ENCODE measurements at regions not wholly inside any gene's neighbourhood (a gene's known extent, or its start where the extent isn't known, plus 50 kb on each side); places are given as distances from the start of the nearest gene placed in this dataset.

DNA sequence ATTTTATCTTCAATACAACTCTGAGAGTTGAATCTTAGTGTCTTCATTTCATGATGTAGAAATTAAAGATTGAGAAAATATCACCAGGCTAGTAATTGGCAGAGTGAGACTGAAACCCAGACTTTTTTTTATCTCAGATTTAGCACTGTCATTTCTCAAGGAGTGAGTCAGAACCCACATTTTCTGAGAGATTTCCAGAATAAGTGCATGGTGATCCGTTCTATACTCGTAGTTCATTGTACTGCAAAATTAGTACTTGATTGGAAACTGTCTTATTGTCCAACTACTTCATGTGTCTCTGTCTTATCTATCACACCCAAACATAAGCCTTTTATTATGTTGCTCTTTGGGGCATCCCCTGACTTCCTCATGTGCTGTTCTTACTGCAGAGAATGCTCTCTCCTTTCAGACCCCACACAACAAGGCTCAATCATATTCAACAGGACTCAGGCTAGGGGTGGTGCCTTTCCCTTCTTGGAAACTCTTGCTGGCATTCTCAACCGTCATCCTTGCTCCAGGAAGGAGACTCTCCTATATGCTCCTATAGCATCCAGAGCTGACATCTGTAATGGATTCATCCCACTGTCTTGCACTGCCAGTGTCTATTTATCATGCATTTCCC lies 76.7 kb upstream of the BLID start:
- no peak for DNase-seq (ENCODE audit: low read depth, low spot score)
- H3K27ac ChIP-seq = no peak overlapping the region
- H3K9me3 ChIP-seq (ENCODE audit: low read depth, low read length) = no peaks in the 10 kb centered on the region
- no peaks in the 10 kb centered on the region for H3K36me3 ChIP-seq (ENCODE audit: insufficient read depth, low read length)
- H3K4me3 ChIP-seq = no peak overlapping the region
- no peak overlapping the region for H3K9ac ChIP-seq (ENCODE audit: insufficient read length)
- TF ChIP-seq EZH2 (IDR thresholded peaks at IDR 0.05) = no peak
- TF ChIP-seq FOXP2 (optimal IDR thresholded peaks at IDR 0.05; ENCODE audit: control extremely low read depth, extremely low read length, insufficient read depth) = no peak
- no peak for TF ChIP-seq POLR2AphosphoS5 (IDR thresholded peaks at IDR 0.05; ENCODE audit: borderline replicate concordance, low read depth, low read length)

DNA sequence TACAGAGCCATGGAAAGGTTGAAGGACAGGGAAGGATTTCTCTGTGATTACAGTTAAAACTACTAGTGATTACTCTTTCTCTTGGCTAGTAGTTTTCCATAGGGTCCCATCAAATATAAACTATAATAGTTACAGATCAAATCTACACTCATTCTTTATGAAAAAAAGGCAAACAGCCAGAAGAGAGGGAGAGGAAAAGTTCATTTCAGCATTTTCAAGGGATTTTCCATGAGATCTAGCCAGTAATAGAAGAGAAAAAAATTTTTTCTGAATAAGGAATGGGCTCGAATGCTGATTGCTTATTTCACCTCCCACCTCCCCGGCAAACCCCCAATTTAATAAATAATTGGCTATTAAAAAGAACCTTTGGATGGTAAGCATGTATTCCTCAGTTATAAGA lies 74.8 kb upstream of the BLID start:
- Histone ChIP-seq H3K4me3 (no peak overlapping the region), H3K36me3 (ENCODE audit: insufficient read depth, low read length) (no peaks in the 10 kb centered on the region), H3K9ac (ENCODE audit: insufficient read length) (no peak overlapping the region), H3K27ac (no peak overlapping the region), H3K9me3 (ENCODE audit: low read depth, low read length) (no peaks in the 10 kb centered on the region)
- no peak for TF ChIP-seq EZH2 (IDR thresholded peaks at IDR 0.05)
- no peak for TF ChIP-seq FOXP2 (optimal IDR thresholded peaks at IDR 0.05; ENCODE audit: control extremely low read depth, extremely low read length, insufficient read depth)
- no peak for TF ChIP-seq POLR2AphosphoS5 (IDR thresholded peaks at IDR 0.05; ENCODE audit: borderline replicate concordance, low read depth, low read length)
- no peak for DNase-seq (ENCODE audit: low read depth, low spot score)

DNA sequence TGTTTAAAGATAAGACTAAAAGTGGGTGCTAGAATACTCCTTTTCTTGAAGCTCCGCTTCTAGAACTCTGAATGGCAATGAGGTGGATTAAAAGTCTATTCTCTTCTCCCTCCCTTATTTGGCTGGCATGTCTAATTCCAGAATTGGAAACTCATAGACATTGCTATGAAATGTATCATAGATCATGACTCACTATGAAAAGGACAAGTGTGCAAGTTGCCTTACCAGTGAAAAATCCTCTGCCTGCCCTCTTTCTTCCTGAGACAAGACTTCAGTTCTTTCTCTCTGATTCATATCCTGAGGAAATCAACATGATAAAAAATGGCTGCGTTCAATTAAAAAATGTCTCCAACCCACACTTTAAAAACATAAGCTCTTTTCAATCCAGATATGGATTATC lies 73.2 kb upstream of the BLID start:
- no peak overlapping the region for H3K9ac ChIP-seq (ENCODE audit: insufficient read length)
- DNase-seq (ENCODE audit: low read depth, low spot score) = no peak
- H3K4me3 ChIP-seq = no peak overlapping the region
- H3K27ac ChIP-seq = no peak overlapping the region
- no peaks in the 10 kb centered on the region for H3K9me3 ChIP-seq (ENCODE audit: low read depth, low read length)
- no peak for TF ChIP-seq POLR2AphosphoS5 (IDR thresholded peaks at IDR 0.05; ENCODE audit: borderline replicate concordance, low read depth, low read length)
- no peak for TF ChIP-seq FOXP2 (optimal IDR thresholded peaks at IDR 0.05; ENCODE audit: control extremely low read depth, extremely low read length, insufficient read depth)
- no peak for TF ChIP-seq EZH2 (IDR thresholded peaks at IDR 0.05)
- H3K36me3 ChIP-seq (ENCODE audit: insufficient read depth, low read length) = no peaks in the 10 kb centered on the region

DNA sequence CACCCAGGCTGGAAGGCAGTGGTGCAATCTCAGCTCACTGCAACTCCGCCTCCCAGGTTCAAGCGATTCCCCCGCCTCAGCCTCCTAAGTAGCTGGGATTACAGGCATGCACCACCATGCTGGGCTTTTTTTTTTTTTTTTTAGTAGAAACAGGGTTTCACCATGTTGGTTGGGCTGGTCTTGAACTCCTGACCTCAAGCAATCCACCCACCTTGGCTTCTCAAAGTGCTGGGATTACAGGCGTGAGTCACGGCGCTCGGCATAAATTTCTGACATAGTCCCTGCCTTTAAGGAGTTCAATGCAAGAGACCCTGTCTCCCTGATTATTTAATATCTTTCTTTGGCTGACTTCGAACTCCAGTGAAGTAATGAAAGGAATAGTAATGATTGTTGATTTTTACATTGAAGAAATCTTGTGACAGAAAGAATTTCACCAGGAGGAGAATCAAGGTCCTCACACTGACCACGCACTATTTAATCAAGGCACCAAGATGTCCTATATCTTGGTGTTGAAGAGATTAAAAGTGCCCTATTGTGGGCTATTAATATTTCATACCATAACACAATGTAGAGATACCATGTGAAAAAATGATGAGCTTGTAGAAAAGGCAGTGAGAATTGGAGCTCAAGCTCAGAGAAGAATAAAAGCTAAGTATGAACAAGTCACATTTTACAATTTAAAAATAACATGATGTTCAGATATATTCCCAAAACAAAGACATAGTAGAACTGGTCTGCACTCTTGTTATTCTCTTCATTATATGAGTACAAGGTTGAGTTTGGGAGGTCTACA lies 71.6 kb upstream of the BLID start:
- no peaks in the 10 kb centered on the region for H3K36me3 ChIP-seq (ENCODE audit: insufficient read depth, low read length)
- no peak for DNase-seq (ENCODE audit: low read depth, low spot score)
- no peak overlapping the region for H3K4me3 ChIP-seq
- no peaks in the 10 kb centered on the region for H3K9me3 ChIP-seq (ENCODE audit: low read depth, low read length)
- no peak overlapping the region for H3K9ac ChIP-seq (ENCODE audit: insufficient read length)
- no peak overlapping the region for H3K27ac ChIP-seq
- no peak for TF ChIP-seq POLR2AphosphoS5 (IDR thresholded peaks at IDR 0.05; ENCODE audit: borderline replicate concordance, low read depth, low read length)
- no peak for TF ChIP-seq FOXP2 (optimal IDR thresholded peaks at IDR 0.05; ENCODE audit: control extremely low read depth, extremely low read length, insufficient read depth)
- no peak for TF ChIP-seq EZH2 (IDR thresholded peaks at IDR 0.05)

DNA sequence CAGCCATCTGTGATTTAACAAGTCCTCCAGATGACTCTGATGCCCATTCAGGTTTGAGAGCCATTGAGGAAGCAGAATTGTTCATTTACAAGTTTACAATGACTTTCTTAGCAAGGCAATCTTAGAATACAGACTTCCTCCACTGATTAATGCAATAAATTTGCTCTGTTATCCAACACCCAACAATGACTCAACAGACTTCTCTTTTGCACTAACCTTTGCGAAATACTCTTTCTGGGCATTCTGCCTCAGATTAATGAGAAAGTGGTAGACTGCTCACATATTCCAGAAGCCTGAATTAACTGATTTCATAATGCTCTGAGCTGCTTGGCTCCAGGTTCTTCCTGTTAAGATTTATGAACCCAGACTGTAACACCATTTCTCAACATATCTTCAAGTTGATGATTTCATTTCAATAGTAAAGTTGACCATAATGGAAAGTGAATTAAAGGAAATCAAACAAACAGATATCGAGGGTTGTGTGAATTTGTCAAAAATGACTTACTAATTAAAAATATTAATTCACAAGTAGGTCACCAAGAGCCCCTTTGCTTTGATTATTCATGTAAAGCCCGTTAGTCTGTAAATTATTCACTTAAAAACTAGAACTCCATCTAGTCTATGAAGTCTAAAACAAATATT lies 70.5 kb upstream of the BLID start:
- Histone ChIP-seq H3K9me3 (ENCODE audit: low read depth, low read length) (no peaks in the 10 kb centered on the region), H3K36me3 (ENCODE audit: insufficient read depth, low read length) (no peaks in the 10 kb centered on the region), H3K27ac (no peak overlapping the region), H3K9ac (ENCODE audit: insufficient read length) (no peak overlapping the region), H3K4me3 (no peak overlapping the region)
- no peak for DNase-seq (ENCODE audit: low read depth, low spot score)
- no peak for TF ChIP-seq EZH2 (IDR thresholded peaks at IDR 0.05)
- no peak for TF ChIP-seq FOXP2 (optimal IDR thresholded peaks at IDR 0.05; ENCODE audit: control extremely low read depth, extremely low read length, insufficient read depth)
- no peak for TF ChIP-seq POLR2AphosphoS5 (IDR thresholded peaks at IDR 0.05; ENCODE audit: borderline replicate concordance, low read depth, low read length)

DNA sequence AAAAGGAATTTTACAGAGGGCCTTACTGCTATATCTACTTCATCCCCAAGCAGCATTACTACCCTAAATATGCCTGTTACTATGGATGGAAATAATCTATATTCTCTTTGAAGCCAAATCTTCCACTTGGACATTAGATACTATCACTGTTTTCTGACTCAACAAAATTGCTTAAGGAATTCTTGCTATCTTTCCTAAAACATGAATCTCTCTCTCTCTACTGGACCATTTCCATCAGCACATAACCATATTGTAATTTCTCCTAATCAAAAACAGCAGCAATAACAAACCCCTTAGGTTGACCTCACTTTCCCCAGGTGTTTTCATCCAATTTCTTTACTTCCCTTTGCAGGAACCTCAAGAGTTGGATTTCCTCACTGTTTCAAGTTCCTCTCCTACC lies 67.9 kb upstream of the BLID start:
- no peaks in the 10 kb centered on the region for H3K36me3 ChIP-seq (ENCODE audit: insufficient read depth, low read length)
- TF ChIP-seq EZH2 (IDR thresholded peaks at IDR 0.05) = no peak
- no peak for DNase-seq (ENCODE audit: low read depth, low spot score)
- H3K9me3 ChIP-seq (ENCODE audit: low read depth, low read length) = no peaks in the 10 kb centered on the region
- no peak overlapping the region for H3K27ac ChIP-seq
- H3K9ac ChIP-seq (ENCODE audit: insufficient read length) = no peak overlapping the region
- H3K4me3 ChIP-seq = no peak overlapping the region

- TF ChIP-seq FOXP2 (optimal IDR thresholded peaks at IDR 0.05; ENCODE audit: control extremely low read depth, extremely low read length, insufficient read depth) = no peak
- TF ChIP-seq EZH2 (IDR thresholded peaks at IDR 0.05) = no peak
- no peak for TF ChIP-seq POLR2AphosphoS5 (IDR thresholded peaks at IDR 0.05; ENCODE audit: borderline replicate concordance, low read depth, low read length)
- no peak for DNase-seq (ENCODE audit: low read depth, low spot score)
- H3K9me3 ChIP-seq (ENCODE audit: low read depth, low read length) = no peaks in the 10 kb centered on the region
- no peak overlapping the region for H3K4me3 ChIP-seq
- no peaks in the 10 kb centered on the region for H3K36me3 ChIP-seq (ENCODE audit: insufficient read depth, low read length)
- H3K27ac ChIP-seq = no peak overlapping the region
- H3K9ac ChIP-seq (ENCODE audit: insufficient read length) = no peak overlapping the region
Observed at GRCh38 chr11:122181893-122182292, 65.9 kb upstream of the BLID start.

DNA sequence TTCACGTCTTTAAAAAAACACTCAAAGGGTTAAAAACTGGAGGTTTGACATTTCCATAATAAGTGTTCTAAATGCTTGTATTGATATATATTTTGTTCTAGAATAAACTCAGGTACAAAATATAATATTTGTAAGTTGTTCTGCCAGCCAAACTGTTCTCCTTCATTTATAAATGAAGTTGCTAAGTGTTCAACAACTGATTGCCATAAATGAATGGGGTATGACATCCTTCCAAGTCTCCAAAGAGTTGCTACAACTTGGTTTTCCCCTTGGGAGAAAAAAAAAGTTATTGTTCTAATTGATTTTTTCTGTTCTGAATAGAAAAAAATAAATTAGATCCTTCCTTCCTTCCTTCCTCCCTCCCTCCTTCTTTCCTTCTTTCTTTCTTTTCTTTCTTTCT lies 65.4 kb upstream of the BLID start:
- H3K36me3 ChIP-seq (ENCODE audit: insufficient read depth, low read length) = no peaks in the 10 kb centered on the region
- no peaks in the 10 kb centered on the region for H3K9me3 ChIP-seq (ENCODE audit: low read depth, low read length)
- H3K4me3 ChIP-seq = no peak overlapping the region
- TF ChIP-seq FOXP2 (optimal IDR thresholded peaks at IDR 0.05; ENCODE audit: control extremely low read depth, extremely low read length, insufficient read depth) (no peak), EZH2 (IDR thresholded peaks at IDR 0.05) (no peak), POLR2AphosphoS5 (IDR thresholded peaks at IDR 0.05; ENCODE audit: borderline replicate concordance, low read depth, low read length) (no peak)
- no peak for DNase-seq (ENCODE audit: low read depth, low spot score)
- no peak overlapping the region for H3K9ac ChIP-seq (ENCODE audit: insufficient read length)
- no peak overlapping the region for H3K27ac ChIP-seq

All from SK-N-MC (cell line).